Liver (tissue), 3 donors: ENCODE measurements at regions not wholly inside any gene's neighbourhood (a gene's known extent, or its start where the extent isn't known, plus 50 kb on each side); places are given as distances from the start of the nearest gene placed in this dataset.

Source experiments
- ATF3 ChIP-seq: IDR thresholded peaks from 2 replicates; pipeline ENCODE4 v1.6.1; 2016; ENCODE audit warnings: antibody characterized with exemption
- CTCF ChIP-seq: fragments of 150-350 bp; IDR thresholded peaks from 2 replicates; pipeline ENCODE4 v1.5.1; 2017; ENCODE audit warnings: improper control_type of control experiment, low read depth, low read length; ENCODE audit not compliant: missing input control
- EGR1 ChIP-seq, 2 donors: IDR thresholded peaks; 2 replicates each; pipeline ENCODE4 v1.6.1; 2016 to 2018; ENCODE audit warnings: antibody characterized with exemption in 2 of 2, low read depth in 2 of 2
- FOXA1 ChIP-seq: IDR thresholded peaks from 2 replicates; pipeline ENCODE4 v1.6.1; 2016; ENCODE audit warnings: antibody characterized with exemption
- GABPA ChIP-seq, 2 donors: IDR thresholded peaks in 1 of 2; conservative IDR thresholded peaks in 1 of 2; 2 replicates each; pipeline ENCODE4 v1.6.1; 2016; ENCODE audit warnings: antibody characterized with exemption in 2 of 2, mild to moderate bottlenecking in 1 of 2, moderate library complexity in 1 of 2
- JUND ChIP-seq, 2 donors: IDR thresholded peaks; 2 replicates each; pipeline ENCODE4 v1.6.1; 2016; ENCODE audit warnings: antibody characterized with exemption in 2 of 2
- MAX ChIP-seq: IDR thresholded peaks from 2 replicates; pipeline ENCODE4 v1.6.1; 2016; ENCODE audit warnings: antibody characterized with exemption
- NR2F2 ChIP-seq: IDR thresholded peaks from 2 replicates; pipeline ENCODE4 v1.6.1; 2016; ENCODE audit warnings: antibody characterized with exemption
- RAD21 ChIP-seq, 2 donors: IDR thresholded peaks; 2 replicates each; pipeline ENCODE4 v1.6.1; 2016; ENCODE audit warnings: antibody characterized with exemption in 2 of 2, mild to moderate bottlenecking in 2 of 2
- SP1 ChIP-seq: IDR thresholded peaks from 2 replicates; pipeline ENCODE4 v1.6.1; 2018; ENCODE audit warnings: antibody characterized with exemption, mild to moderate bottlenecking
- TAF1 ChIP-seq: conservative IDR thresholded peaks from 2 replicates; pipeline ENCODE4 v1.6.1; 2016; ENCODE audit warnings: antibody characterized with exemption, mild to moderate bottlenecking
- YY1 ChIP-seq: IDR thresholded peaks from 2 replicates; pipeline ENCODE4 v1.6.1; 2016; ENCODE audit warnings: antibody characterized with exemption, mild to moderate bottlenecking
- ZBTB33 ChIP-seq: IDR thresholded peaks from 2 replicates; pipeline ENCODE4 v1.6.1; 2016; ENCODE audit warnings: antibody characterized with exemption
- donor health status: healthy.
- donor health status: healthy.

GRCh38 chr9:24044576-24044975, 218.5 kb upstream of the ELAVL2 start:
- no peak for TF ChIP-seq CTCF
- TF ChIP-seq SP1: no peak
- TF ChIP-seq TAF1: no peak
- no peak for TF ChIP-seq GABPA (IDR thresholded peaks at IDR 0.05 in 1 of 2, conservative IDR thresholded peaks at IDR 0.05 in 1 of 2)
- TF ChIP-seq MAX: no peak
- TF ChIP-seq ATF3: no peak
- TF ChIP-seq YY1: no peak
- no peak for TF ChIP-seq ZBTB33
- TF ChIP-seq NR2F2: no peak
- no peak for TF ChIP-seq FOXA1
- no peak for TF ChIP-seq JUND (IDR thresholded peaks at IDR 0.05)
- TF ChIP-seq RAD21 (IDR thresholded peaks at IDR 0.05): no peak
- TF ChIP-seq EGR1 (IDR thresholded peaks at IDR 0.05; ENCODE audit: low read depth in 2 of 2): no peak
